Neural progenitor cell (in vitro differentiated cells): ENCODE measurements at regions not wholly inside any gene's neighbourhood (a gene's known extent, or its start where the extent isn't known, plus 50 kb on each side); places are given as distances from the start of the nearest gene placed in this dataset.

Experiments
- DNase-seq: peaks from one replicate; pipeline ENCODE4 v3.0.0-alpha.2; 2016; ENCODE audit warnings: low spot score
- H2AFZ ChIP-seq: fragments of 200-600 bp; sonication (generic); replicated peaks from 2 replicates; pipeline ENCODE4 v1.6.1; 2016; ENCODE audit warnings: antibody characterized with exemption
- H3F3A ChIP-seq: fragments of 200-600 bp; sonication (generic); 2 replicates; pipeline ENCODE4 v1.6.1; 2016; ENCODE audit warnings: antibody characterized with exemption, low read depth
- H3K27ac ChIP-seq: fragments of 200-600 bp; sonication (generic); 2 replicates; pipeline ENCODE4 v1.5.1; 2016; ENCODE audit warnings: mild to moderate bottlenecking
- H3K27me3 ChIP-seq: fragments of 200-600 bp; sonication (generic); 2 replicates; pipeline ENCODE4 v1.6.1; 2016; ENCODE audit warnings: mild to moderate bottlenecking, moderate library complexity
- H3K36me3 ChIP-seq: fragments of 200-600 bp; sonication (generic); 2 replicates; pipeline ENCODE4 v1.5.1; 2016
- H3K4me1 ChIP-seq: fragments of 200-600 bp; sonication (generic); 2 replicates; pipeline ENCODE4 v1.6.1; 2016; ENCODE audit warnings: mixed run types
- H3K4me2 ChIP-seq: fragments of 200-600 bp; sonication (generic); 2 replicates; pipeline ENCODE4 v1.6.1; 2016
- H3K4me3 ChIP-seq: fragments of 200-600 bp; sonication (generic); 2 replicates; pipeline ENCODE4 v1.5.1; 2016
- H3K79me2 ChIP-seq: fragments of 200-600 bp; sonication (generic); 2 replicates; pipeline ENCODE4 v1.6.1; 2016; ENCODE audit warnings: low read depth
- H3K9ac ChIP-seq: fragments of 200-600 bp; sonication (generic); 2 replicates; pipeline ENCODE4 v1.6.1; 2016
- H3K9me3 ChIP-seq: fragments of 200-600 bp; sonication (generic); 2 replicates; pipeline ENCODE4 v1.5.1; 2016; ENCODE audit warnings: low read depth
- H4K20me1 ChIP-seq: fragments of 200-600 bp; sonication (generic); 2 replicates; pipeline ENCODE4 v1.6.1; 2016; ENCODE audit warnings: low read depth
- H3K27ac Mint-ChIP-seq: 3 replicates; pipeline ENCODE4 v1.8.0; 2021; ENCODE audit warnings: mixed read lengths
- H3K27me3 Mint-ChIP-seq: 2 replicates; pipeline ENCODE4 v1.8.0; 2022; ENCODE audit warnings: low read depth, mild to moderate bottlenecking, inconsistent platforms, moderate library complexity, mixed read lengths; ENCODE audit not compliant: insufficient read depth
- H3K36me3 Mint-ChIP-seq: 3 replicates; pipeline ENCODE4 v1.8.0; 2021; ENCODE audit warnings: mixed read lengths
- H3K4me1 Mint-ChIP-seq: 3 replicates; pipeline ENCODE4 v1.8.0; 2021; ENCODE audit warnings: mixed read lengths
- H3K4me3 Mint-ChIP-seq: 3 replicates; pipeline ENCODE4 v1.8.0; 2021; ENCODE audit warnings: mild to moderate bottlenecking, moderate library complexity, mixed read lengths
- H3K9me3 Mint-ChIP-seq: 3 replicates; pipeline ENCODE4 v1.8.0; 2020; ENCODE audit warnings: mixed read lengths
- CTCF ChIP-seq: fragments of 200-600 bp; sonication (generic); IDR thresholded peaks from 2 replicates; pipeline ENCODE4 v1.5.1; 2017; ENCODE audit warnings: antibody characterized with exemption, mild to moderate bottlenecking
- EZH2 ChIP-seq: fragments of 200-600 bp; sonication (generic); IDR thresholded peaks from 2 replicates; pipeline ENCODE4 v1.6.1; 2017; ENCODE audit warnings: antibody characterized with exemption, mild to moderate bottlenecking, moderate library complexity
- EZH2phosphoT487 ChIP-seq: fragments of 200-600 bp; sonication (generic); IDR thresholded peaks from 2 replicates; pipeline ENCODE4 v1.6.1; 2017; ENCODE audit warnings: antibody characterized with exemption

- Mint-ChIP-seq H3K4me3 (no peak overlapping the region), H3K36me3 (no peaks in the 10 kb centered on the region), H3K27ac (no peak overlapping the region), H3K9me3 (no peaks in the 10 kb centered on the region), H3K27me3 (no peaks in the 10 kb centered on the region), H3K4me1 (peaks cover 8% of the 10 kb centered on the region)
- no peak overlapping the region for H3K9ac ChIP-seq
- H3K4me1 ChIP-seq: peaks cover 10% of the 10 kb centered on the region
- H3K36me3 ChIP-seq: no peaks in the 10 kb centered on the region
- H3K27ac ChIP-seq: no peak overlapping the region
- no peaks in the 10 kb centered on the region for H4K20me1 ChIP-seq
- H3K4me2 ChIP-seq: no peak overlapping the region
- H3K9me3 ChIP-seq: no peaks in the 10 kb centered on the region
- no peak for DNase-seq
- no peaks in the 10 kb centered on the region for H3K27me3 ChIP-seq
- no peaks in the 10 kb centered on the region for H3F3A ChIP-seq
- TF ChIP-seq EZH2 (no peak), EZH2phosphoT487 (no peak), CTCF (no peak)
- H2AFZ ChIP-seq: peak overlapping the region; percentile 82
- H3K79me2 ChIP-seq: no peaks in the 10 kb centered on the region
- no peak overlapping the region for H3K4me3 ChIP-seq
Measured at GRCh38 chr3:25091934-25092333, 336.1 kb upstream of the RARB start.

GRCh38 chr3:25094932-25095685, 333.0 kb upstream of the RARB start:
- no peak for DNase-seq
- Histone ChIP-seq H3K27me3 (no peaks in the 10 kb centered on the region), H3K4me3 (no peak overlapping the region), H2AFZ (no peak overlapping the region), H3K79me2 (no peaks in the 10 kb centered on the region), H3K27ac (no peak overlapping the region), H3K9me3 (no peaks in the 10 kb centered on the region), H3K36me3 (no peaks in the 10 kb centered on the region), H4K20me1 (no peaks in the 10 kb centered on the region), H3K9ac (no peak overlapping the region), H3F3A (no peaks in the 10 kb centered on the region), H3K4me2 (no peak overlapping the region), H3K4me1 (peaks cover 10% of the 10 kb centered on the region)
- Mint-ChIP-seq H3K4me1 (no peaks in the 10 kb centered on the region), H3K36me3 (no peaks in the 10 kb centered on the region), H3K27me3 (no peaks in the 10 kb centered on the region), H3K27ac (no peak overlapping the region), H3K4me3 (no peak overlapping the region), H3K9me3 (no peaks in the 10 kb centered on the region)
- TF ChIP-seq CTCF: no peak
- TF ChIP-seq EZH2phosphoT487: no peak
- TF ChIP-seq EZH2: no peak

- no peaks in the 10 kb centered on the region for H3F3A ChIP-seq
- H3K36me3 Mint-ChIP-seq: no peaks in the 10 kb centered on the region
- no peaks in the 10 kb centered on the region for H3K27me3 ChIP-seq
- H3K4me2 ChIP-seq: no peak overlapping the region
- no peaks in the 10 kb centered on the region for H3K9me3 ChIP-seq
- no peak overlapping the region for H3K27ac ChIP-seq
- TF ChIP-seq CTCF: no peak
- no peak for TF ChIP-seq EZH2phosphoT487
- TF ChIP-seq EZH2: no peak
- H3K79me2 ChIP-seq: no peaks in the 10 kb centered on the region
- H3K27ac Mint-ChIP-seq: no peak overlapping the region
- H3K9me3 Mint-ChIP-seq: no peaks in the 10 kb centered on the region
- no peak overlapping the region for H3K4me3 ChIP-seq
- H2AFZ ChIP-seq: no peak overlapping the region
- H3K9ac ChIP-seq: no peak overlapping the region
- H3K36me3 ChIP-seq: no peaks in the 10 kb centered on the region
- H3K4me1 Mint-ChIP-seq: no peaks in the 10 kb centered on the region
- H4K20me1 ChIP-seq: no peaks in the 10 kb centered on the region
- no peak for DNase-seq
- H3K4me3 Mint-ChIP-seq: no peak overlapping the region
- H3K27me3 Mint-ChIP-seq: no peaks in the 10 kb centered on the region
- peaks cover 10% of the 10 kb centered on the region for H3K4me1 ChIP-seq
Measured at GRCh38 chr3:25096536-25096935, 331.5 kb upstream of the RARB start.
